Stimulated activated naive B cell treated with anti-CD40 and anti-IgM and Interleukin-4, amounts not matched to agents 10 μg/mL and 1 μg/mL and 100 μg/mL, for 72 hours (primary cell): ENCODE measurements at regions not wholly inside any gene's neighbourhood (a gene's known extent, or its start where the extent isn't known, plus 50 kb on each side); places are given as distances from the start of the nearest gene placed in this dataset.
A peak's percentile ranks its signal among the peaks of the same experiment; 100 is the strongest.

Experiments
- ATAC-seq, 2 donors: fragments of 150-1000 bp; cut with Tn5 transposase; replicated peaks; 2 replicates each; pipeline ENCODE4 v1.10.0; 2021; ENCODE audit warnings: moderate library complexity in 1 of 2
- DNase-seq: peaks from one replicate; pipeline ENCODE4 v3.0.0; 2021
- H3K27ac Mint-ChIP-seq: one replicate; pipeline ENCODE4 v1.8.0; 2022; ENCODE audit warnings: mild to moderate bottlenecking, mixed read lengths
- H3K27me3 Mint-ChIP-seq, 2 donors: one replicate each; pipeline ENCODE4 v1.8.0; 2022; ENCODE audit warnings: mixed read lengths in 2 of 2
- H3K36me3 Mint-ChIP-seq, 2 donors: one replicate each; pipeline ENCODE4 v1.8.0; 2022; ENCODE audit warnings: mixed read lengths in 2 of 2, mild to moderate bottlenecking in 1 of 2
- H3K4me1 Mint-ChIP-seq, 2 donors: one replicate each; pipeline ENCODE4 v1.8.0; 2022; ENCODE audit warnings: mixed read lengths in 2 of 2, mild to moderate bottlenecking in 1 of 2
- H3K4me3 Mint-ChIP-seq, 2 donors: one replicate each; pipeline ENCODE4 v1.8.0; 2022; ENCODE audit warnings: mild to moderate bottlenecking in 2 of 2, mixed read lengths in 2 of 2, moderate library complexity in 1 of 2
- H3K9me3 Mint-ChIP-seq, 2 donors: one replicate each; pipeline ENCODE4 v1.8.0; 2022; ENCODE audit warnings: mixed read lengths in 2 of 2, mild to moderate bottlenecking in 1 of 2

GRCh38 chr6:138004430-138005287 is 102.6 kb downstream of the PERP start:
- H3K36me3 Mint-ChIP-seq: no peaks in the 10 kb centered on the region
- H3K4me1 Mint-ChIP-seq: peaks cover 0 to 6% of the 10 kb centered on the region in 2 donors
- no peak overlapping the region for H3K27ac Mint-ChIP-seq
- peak; percentile 45 to 61 for ATAC-seq
- no peak overlapping the region for H3K4me3 Mint-ChIP-seq
- no peaks in the 10 kb centered on the region for H3K9me3 Mint-ChIP-seq
- no peak for DNase-seq
- peaks cover 0 to 12% of the 10 kb centered on the region in 2 donors for H3K27me3 Mint-ChIP-seq

GRCh38 chr6:138005846-138006245 is 101.4 kb downstream of the PERP start:
- peaks cover 0 to 9% of the 10 kb centered on the region in 2 donors for H3K27me3 Mint-ChIP-seq
- H3K4me3 Mint-ChIP-seq: no peak overlapping the region
- DNase-seq: no peak
- H3K36me3 Mint-ChIP-seq: no peaks in the 10 kb centered on the region
- H3K27ac Mint-ChIP-seq: no peak overlapping the region
- no peak for ATAC-seq
- H3K4me1 Mint-ChIP-seq: peaks cover 0 to 6% of the 10 kb centered on the region in 2 donors
- H3K9me3 Mint-ChIP-seq: no peaks in the 10 kb centered on the region

DNA sequence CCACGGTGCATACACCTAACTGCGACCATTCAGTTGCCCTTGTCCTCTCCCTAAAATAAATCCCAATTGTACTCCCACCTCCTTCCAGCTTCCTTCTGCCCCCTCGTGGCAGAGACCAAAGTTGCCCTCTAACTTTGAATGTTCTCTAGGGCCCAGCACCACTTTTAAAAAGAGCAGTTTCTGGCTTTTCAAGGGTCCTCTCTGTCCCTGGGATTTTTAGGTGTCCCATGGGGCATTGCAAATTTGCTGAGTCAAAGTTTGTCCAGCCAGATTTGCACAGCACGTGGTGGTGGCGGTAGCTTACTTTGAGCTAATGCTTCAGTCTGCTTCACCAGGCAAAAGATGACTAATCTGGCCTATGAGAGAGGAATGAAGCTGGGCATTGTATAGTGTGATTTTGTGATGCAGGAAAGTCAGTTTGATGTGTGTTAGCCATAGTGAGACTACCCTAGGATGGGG is 100.2 kb downstream of the PERP start:
- Mint-ChIP-seq H3K4me3 (no peak overlapping the region), H3K36me3 (no peaks in the 10 kb centered on the region), H3K4me1 (peaks cover 0 to under 1% of the 10 kb centered on the region in 2 donors), H3K9me3 (no peaks in the 10 kb centered on the region), H3K27me3 (peaks cover 0 to 9% of the 10 kb centered on the region in 2 donors), H3K27ac (no peak overlapping the region)
- DNase-seq (no peak), ATAC-seq (no peak)

GRCh38 chr6:138008791-138009190 is 98.4 kb downstream of the PERP start:
- no peak overlapping the region for H3K27ac Mint-ChIP-seq
- H3K4me3 Mint-ChIP-seq: no peak overlapping the region
- H3K9me3 Mint-ChIP-seq: no peaks in the 10 kb centered on the region
- DNase-seq (no peak), ATAC-seq (no peak)
- H3K36me3 Mint-ChIP-seq: no peaks in the 10 kb centered on the region
- no peaks in the 10 kb centered on the region for H3K4me1 Mint-ChIP-seq
- H3K27me3 Mint-ChIP-seq: peaks cover 0 to 9% of the 10 kb centered on the region in 2 donors

GRCh38 chr6:138011413-138011812 is 95.8 kb downstream of the PERP start:
- H3K9me3 Mint-ChIP-seq: no peaks in the 10 kb centered on the region
- H3K4me1 Mint-ChIP-seq: no peaks in the 10 kb centered on the region
- no peak overlapping the region for H3K4me3 Mint-ChIP-seq
- ATAC-seq (no peak), DNase-seq (no peak)
- H3K36me3 Mint-ChIP-seq: no peaks in the 10 kb centered on the region
- H3K27ac Mint-ChIP-seq: no peak overlapping the region
- H3K27me3 Mint-ChIP-seq: no peaks in the 10 kb centered on the region

DNA sequence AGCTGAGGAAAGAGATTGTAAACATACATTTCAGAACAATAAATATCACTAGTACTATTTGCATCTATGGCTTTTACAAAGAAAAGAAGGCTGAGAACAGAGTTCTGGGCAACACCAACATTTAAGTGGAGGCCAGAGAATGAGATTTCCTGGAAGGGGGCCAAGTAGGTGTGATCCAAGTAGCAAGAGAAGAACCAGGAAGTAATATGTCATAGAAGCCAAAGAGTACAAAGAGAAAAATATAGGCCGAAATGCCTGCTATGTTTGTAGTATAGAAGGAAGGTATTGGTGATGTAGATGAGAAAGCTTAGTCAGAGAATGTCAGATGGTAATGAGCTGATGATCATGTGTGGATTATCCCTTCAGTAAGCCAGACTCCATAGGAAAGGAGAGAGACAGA is 94.5 kb downstream of the PERP start:
- no peak for ATAC-seq
- H3K4me1 Mint-ChIP-seq: peaks cover 0 to 4% of the 10 kb centered on the region in 2 donors
- no peaks in the 10 kb centered on the region for H3K36me3 Mint-ChIP-seq

DNA sequence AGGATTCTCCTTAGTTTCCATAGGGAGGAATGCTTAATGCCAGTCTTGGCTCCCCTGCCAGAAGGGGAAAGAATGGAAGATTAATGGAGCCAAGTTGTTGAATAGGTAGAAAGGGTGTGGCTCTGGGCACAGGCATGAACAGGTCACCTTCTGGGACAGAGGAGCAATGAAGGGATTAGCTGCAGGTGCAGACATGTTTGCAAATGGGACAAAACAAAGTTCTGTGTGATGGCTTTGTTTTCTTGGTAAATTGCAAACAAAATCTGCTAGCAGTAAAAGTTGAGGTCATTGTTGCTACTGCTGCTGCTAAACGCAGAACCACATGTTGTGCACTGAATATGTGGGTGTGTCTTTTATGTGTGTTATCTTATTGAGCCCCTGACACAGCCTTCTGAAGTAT is 93.3 kb downstream of the PERP start:
- Mint-ChIP-seq H3K9me3 (no peaks in the 10 kb centered on the region), H3K27ac (no peak overlapping the region), H3K4me3 (no peak overlapping the region)

More for the DNA sequence above, 94.5 kb downstream of the PERP start:
- no peaks in the 10 kb centered on the region for H3K27me3 Mint-ChIP-seq
- H3K9me3 Mint-ChIP-seq: no peaks in the 10 kb centered on the region
- no peak overlapping the region for H3K27ac Mint-ChIP-seq
- no peak overlapping the region for H3K4me3 Mint-ChIP-seq
- DNase-seq: no peak

DNA sequence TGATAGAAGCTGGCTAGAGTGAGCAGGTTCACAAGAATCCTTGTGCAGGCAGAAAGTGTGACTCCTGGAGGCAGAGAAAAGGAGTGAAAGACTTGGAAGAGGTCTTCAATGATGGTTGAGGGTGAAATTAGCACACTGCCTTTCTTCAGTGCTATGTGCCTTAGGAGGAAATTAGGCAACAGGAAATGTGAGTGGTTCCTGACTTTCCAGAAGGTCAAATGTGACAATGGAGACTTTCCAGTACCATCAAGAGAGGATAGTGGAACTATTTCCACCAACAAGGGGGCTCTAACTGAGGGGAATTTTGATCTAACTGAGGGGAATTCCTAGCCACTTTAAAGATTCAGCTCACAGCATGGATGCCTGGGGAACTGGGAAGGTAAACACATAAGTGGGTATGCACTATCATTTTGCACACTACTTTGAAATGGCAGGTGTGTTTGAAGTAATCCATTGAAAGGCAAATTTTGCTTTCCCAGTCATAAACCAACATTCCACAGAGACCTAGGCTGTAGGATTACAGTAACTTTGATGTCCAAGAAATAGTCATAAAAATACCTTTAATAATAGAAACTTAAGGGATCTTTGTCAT is 90.0 kb downstream of the PERP start:
- ATAC-seq (no peak), DNase-seq (no peak)
- peaks cover 0 to 4% of the 10 kb centered on the region in 2 donors for H3K4me1 Mint-ChIP-seq
- no peak overlapping the region for H3K27ac Mint-ChIP-seq
- peaks cover 0 to 5% of the 10 kb centered on the region in 2 donors for H3K27me3 Mint-ChIP-seq
- H3K9me3 Mint-ChIP-seq: no peaks in the 10 kb centered on the region
- H3K36me3 Mint-ChIP-seq: no peaks in the 10 kb centered on the region
- no peak overlapping the region for H3K4me3 Mint-ChIP-seq

More for the DNA sequence above, 93.3 kb downstream of the PERP start:
- DNase-seq (no peak), ATAC-seq (no peak)
- H3K4me1 Mint-ChIP-seq: peaks cover 0 to 4% of the 10 kb centered on the region in 2 donors
- H3K36me3 Mint-ChIP-seq: no peaks in the 10 kb centered on the region
- no peaks in the 10 kb centered on the region for H3K27me3 Mint-ChIP-seq

- Mint-ChIP-seq H3K36me3 (no peaks in the 10 kb centered on the region), H3K9me3 (no peaks in the 10 kb centered on the region), H3K4me3 (no peak overlapping the region), H3K4me1 (peaks cover 0 to 4% of the 10 kb centered on the region in 2 donors), H3K27ac (no peak overlapping the region), H3K27me3 (peaks cover 0 to 5% of the 10 kb centered on the region in 2 donors)
- ATAC-seq (no peak), DNase-seq (no peak)
These were observed 88.9 kb downstream of the PERP start for GRCh38 chr6:138018297-138018696.

DNA sequence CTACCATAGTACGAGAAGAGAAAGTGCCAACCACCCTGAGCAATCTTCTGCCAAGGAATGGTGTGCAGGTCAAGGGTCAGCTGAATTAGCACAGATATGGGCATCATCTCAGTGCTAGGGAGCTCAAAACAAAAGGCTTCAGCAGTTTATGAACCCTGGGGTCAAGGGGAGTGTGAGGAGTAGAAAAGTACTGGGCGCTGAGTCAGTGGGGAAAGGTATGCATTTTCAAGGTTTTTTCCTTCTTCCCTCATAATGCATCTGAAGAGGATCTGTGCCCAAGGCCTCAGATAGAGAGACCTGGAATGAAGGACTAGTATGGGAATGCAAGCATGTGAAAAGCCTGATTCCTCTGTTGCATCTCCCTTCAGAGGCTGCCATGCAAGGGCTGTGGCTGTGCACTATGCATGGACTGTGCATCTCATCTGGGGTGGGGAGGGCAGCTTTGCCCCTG is 81.7 kb downstream of the PERP start:
- ATAC-seq: no peak

GRCh38 chr6:138026342-138026741 is 80.9 kb downstream of the PERP start:
- no peak overlapping the region for H3K27ac Mint-ChIP-seq
- no peaks in the 10 kb centered on the region for H3K36me3 Mint-ChIP-seq
- H3K9me3 Mint-ChIP-seq: no peaks in the 10 kb centered on the region
- DNase-seq: no peak
- H3K27me3 Mint-ChIP-seq: peaks cover 0 to 18% of the 10 kb centered on the region in 2 donors
- ATAC-seq: no peak
- no peak overlapping the region for H3K4me3 Mint-ChIP-seq
- no peaks in the 10 kb centered on the region for H3K4me1 Mint-ChIP-seq

More for the DNA sequence above, 81.7 kb downstream of the PERP start:
- no peak overlapping the region for H3K27ac Mint-ChIP-seq
- no peak for DNase-seq
- no peaks in the 10 kb centered on the region for H3K4me1 Mint-ChIP-seq
- peaks cover 0 to 14% of the 10 kb centered on the region in 2 donors for H3K27me3 Mint-ChIP-seq
- no peaks in the 10 kb centered on the region for H3K9me3 Mint-ChIP-seq
- H3K4me3 Mint-ChIP-seq: no peak overlapping the region
- no peaks in the 10 kb centered on the region for H3K36me3 Mint-ChIP-seq

DNA sequence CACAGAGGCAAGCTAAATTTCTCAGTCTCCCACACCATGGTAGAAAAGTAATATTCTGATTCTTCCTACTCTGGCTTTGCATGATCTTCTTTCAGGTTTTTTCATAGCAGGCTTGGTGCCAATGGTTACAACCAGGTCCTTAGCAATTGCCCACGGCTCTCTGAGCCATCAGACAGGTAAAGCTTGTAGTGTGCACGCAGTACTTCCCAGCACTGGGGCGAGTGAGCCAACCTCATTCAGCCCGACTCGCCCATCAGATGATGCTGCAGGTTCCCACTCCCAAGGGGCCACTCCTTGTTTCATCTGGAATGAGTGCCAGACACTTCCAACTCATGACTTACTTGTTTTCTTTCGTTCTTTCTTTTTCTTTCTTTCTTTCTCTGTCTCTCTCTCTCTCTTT is 78.3 kb downstream of the PERP start:
- H3K36me3 Mint-ChIP-seq: no peaks in the 10 kb centered on the region
- peaks cover 0 to 18% of the 10 kb centered on the region in 2 donors for H3K27me3 Mint-ChIP-seq
- H3K27ac Mint-ChIP-seq: no peak overlapping the region
- no peak overlapping the region for H3K4me3 Mint-ChIP-seq
- H3K4me1 Mint-ChIP-seq: no peaks in the 10 kb centered on the region
- no peaks in the 10 kb centered on the region for H3K9me3 Mint-ChIP-seq
- ATAC-seq: no peak
- no peak for DNase-seq

- Mint-ChIP-seq H3K9me3 (no peaks in the 10 kb centered on the region), H3K4me1 (no peaks in the 10 kb centered on the region), H3K36me3 (no peaks in the 10 kb centered on the region), H3K27me3 (peaks cover 6 to 25% of the 10 kb centered on the region in 2 donors), H3K27ac (no peak overlapping the region), H3K4me3 (no peak overlapping the region)
- no peak for DNase-seq
- no peak for ATAC-seq
These were observed 76.3 kb downstream of the PERP start for GRCh38 chr6:138030872-138031271.

GRCh38 chr6:138031417-138031816 is 75.8 kb downstream of the PERP start:
- H3K4me1 Mint-ChIP-seq: no peaks in the 10 kb centered on the region
- ATAC-seq (no peak), DNase-seq (no peak)
- H3K36me3 Mint-ChIP-seq: no peaks in the 10 kb centered on the region
- no peak overlapping the region for H3K4me3 Mint-ChIP-seq
- no peak overlapping the region for H3K27ac Mint-ChIP-seq
- peaks cover 6 to 25% of the 10 kb centered on the region in 2 donors for H3K27me3 Mint-ChIP-seq
- H3K9me3 Mint-ChIP-seq: no peaks in the 10 kb centered on the region

- H3K4me3 Mint-ChIP-seq: no peak overlapping the region
- H3K36me3 Mint-ChIP-seq: no peaks in the 10 kb centered on the region
- ATAC-seq: no peak
- H3K27me3 Mint-ChIP-seq: peaks cover 6 to 25% of the 10 kb centered on the region in 2 donors
- DNase-seq: no peak
- H3K27ac Mint-ChIP-seq: no peak overlapping the region
- H3K9me3 Mint-ChIP-seq: no peaks in the 10 kb centered on the region
- H3K4me1 Mint-ChIP-seq: no peaks in the 10 kb centered on the region
These were observed 75.4 kb downstream of the PERP start for GRCh38 chr6:138031850-138032249.
